MM.1S (cell line): ENCODE measurements at regions not wholly inside any gene's neighbourhood (a gene's known extent, or its start where the extent isn't known, plus 50 kb on each side); places are given as distances from the start of the nearest gene placed in this dataset.

ENCODE experiments used
- CTCF ChIP-seq: fragments of 300-600 bp; sonication (generic); IDR thresholded peaks from 2 replicates; pipeline ENCODE4 v1.5.1; 2016; ENCODE audit warnings: antibody characterized with exemption, low read length, mixed read lengths
- EZH2phosphoT487 ChIP-seq: fragments of 300-600 bp; sonication (generic); IDR thresholded peaks from 2 replicates; pipeline ENCODE4 v1.6.1; 2018; ENCODE audit warnings: antibody characterized with exemption, low read length

GRCh38 chrX:42450228-42450627 lies 327.7 kb downstream of the PPP1R2C start:
- no peak for TF ChIP-seq CTCF
- TF ChIP-seq EZH2phosphoT487, result no peak
